ENCODE measurements at regions not wholly inside any gene's neighbourhood (a gene's known extent, or its start where the extent isn't known, plus 50 kb on each side); places are given as distances from the start of the nearest gene placed in this dataset.

- H3K4me3 Mint-ChIP-seq, result no peak overlapping the region
- TF ChIP-seq EZH2 (IDR thresholded peaks at IDR 0.05; ENCODE audit: borderline replicate concordance, insufficient read depth, low read depth, low read length, poor library complexity, severe bottlenecking), result no peak
- no peak for TF ChIP-seq CTCF (IDR thresholded peaks at IDR 0.05)
- ChIA-PET CTCF (no interaction called here), POLR2A (no interaction called here)
- Histone ChIP-seq H3K9me3 (ENCODE audit: control extremely low read depth in 1 of 3, control insufficient read depth in 2 of 3, insufficient read depth in 1 of 3, low read length in 2 of 3) (no peaks in the 10 kb centered on the region), H3K4me2 (replicated peaks; ENCODE audit: low read depth, low read length, poor library complexity, severe bottlenecking) (no peak overlapping the region), H3K9ac (ENCODE audit: low read length) (no peak overlapping the region), H3K4me1 (ENCODE audit: control insufficient read depth in 2 of 2, insufficient read depth in 2 of 2, low read length in 2 of 2) (peaks cover 0 to 7% of the 10 kb centered on the region in 2 donors), H3K27me3 (replicated peaks in 1 of 4; ENCODE audit: control extremely low read depth in 1 of 4, control insufficient read depth in 3 of 4, insufficient read depth in 4 of 4, low read length in 3 of 4) (no peaks in the 10 kb centered on the region), H3K27ac (ENCODE audit: low read length in 2 of 2) (no peak overlapping the region), H3K79me2 (ENCODE audit: control insufficient read depth, insufficient read depth, low read length) (no peaks in the 10 kb centered on the region), H3K4me3 (ENCODE audit: control extremely low read depth in 1 of 5, extremely low read depth in 1 of 5, insufficient read depth in 1 of 5, low read depth in 2 of 5, low read length in 4 of 5) (no peak overlapping the region), H4K20me1 (ENCODE audit: control insufficient read depth, insufficient read depth, low read length, poor library complexity, severe bottlenecking) (no peaks in the 10 kb centered on the region), H3K36me3 (replicated peaks in 1 of 2; ENCODE audit: control extremely low read depth in 1 of 2, control insufficient read depth in 1 of 2, extremely low read depth in 1 of 2, insufficient read depth in 2 of 2, low read length in 1 of 2) (no peaks in the 10 kb centered on the region), H2AFZ (ENCODE audit: insufficient read depth, low read depth, low read length, poor library complexity, severe bottlenecking) (no peak overlapping the region)
- intact Hi-C loops (cut with micrococcal nuclease), result no loop called here
- no peak overlapping the region for H3K27ac Mint-ChIP-seq
- H3K9me3 Mint-ChIP-seq (ENCODE audit: insufficient read depth), result no peaks in the 10 kb centered on the region
- 95% methylated on average over 3 of the region's 4 CpGs for whole genome bisulfite sequencing (ENCODE audit: insufficient coverage)
- ATAC-seq (ENCODE audit: low read depth) (no peak), DNase-seq (no peak)
- peaks cover 3% of the 10 kb centered on the region for H3K4me1 Mint-ChIP-seq
- H3K27me3 Mint-ChIP-seq, result peaks cover 3% of the 10 kb centered on the region
Observed at GRCh38 chr2:65564299-65564698, 131.9 kb upstream of the SPRED2 start.

GRCh38 chr2:65562890-65563289 lies 130.5 kb upstream of the SPRED2 start:
- no peaks in the 10 kb centered on the region for H4K20me1 ChIP-seq (ENCODE audit: control insufficient read depth, insufficient read depth, low read length, poor library complexity, severe bottlenecking)
- CTCF ChIA-PET, result interaction anchor here (1.2 kb wide), 1 partner anchor 9 kb away, joined by 3 read pairs; no protein-coding TSS in a partner anchor
- TF ChIP-seq EZH2 (IDR thresholded peaks at IDR 0.05; ENCODE audit: borderline replicate concordance, insufficient read depth, low read depth, low read length, poor library complexity, severe bottlenecking) (no peak), CTCF (IDR thresholded peaks at IDR 0.05) (no peak)
- intact Hi-C loops (cut with micrococcal nuclease), result no loop called here
- H3K4me1 ChIP-seq (ENCODE audit: control insufficient read depth in 2 of 2, insufficient read depth in 2 of 2, low read length in 2 of 2), result peaks cover 0 to 7% of the 10 kb centered on the region in 2 donors
- no peaks in the 10 kb centered on the region for H3K79me2 ChIP-seq (ENCODE audit: control insufficient read depth, insufficient read depth, low read length)
- Mint-ChIP-seq H3K4me1 (peaks cover 3% of the 10 kb centered on the region), H3K4me3 (no peak overlapping the region), H3K27me3 (peaks cover 6% of the 10 kb centered on the region), H3K27ac (no peak overlapping the region), H3K9me3 (ENCODE audit: insufficient read depth) (no peaks in the 10 kb centered on the region)
- H3K9me3 ChIP-seq (ENCODE audit: control extremely low read depth in 1 of 3, control insufficient read depth in 2 of 3, insufficient read depth in 1 of 3, low read length in 2 of 3), result no peaks in the 10 kb centered on the region
- H3K9ac ChIP-seq (ENCODE audit: low read length), result no peak overlapping the region
- WGBS (ENCODE audit: insufficient coverage), result 75% methylated on average over 2 of the region's 3 CpGs
- no peak overlapping the region for H3K4me2 ChIP-seq (replicated peaks; ENCODE audit: low read depth, low read length, poor library complexity, severe bottlenecking)
- no peak overlapping the region for H3K27ac ChIP-seq (ENCODE audit: low read length in 2 of 2)
- ATAC-seq (ENCODE audit: low read depth) (no peak), DNase-seq (no peak)
- H3K36me3 ChIP-seq (replicated peaks in 1 of 2; ENCODE audit: control extremely low read depth in 1 of 2, control insufficient read depth in 1 of 2, extremely low read depth in 1 of 2, insufficient read depth in 2 of 2, low read length in 1 of 2), result no peaks in the 10 kb centered on the region
- no peak overlapping the region for H3K4me3 ChIP-seq (ENCODE audit: control extremely low read depth in 1 of 5, extremely low read depth in 1 of 5, insufficient read depth in 1 of 5, low read depth in 2 of 5, low read length in 4 of 5)
- no peaks in the 10 kb centered on the region for H3K27me3 ChIP-seq (replicated peaks in 1 of 4; ENCODE audit: control extremely low read depth in 1 of 4, control insufficient read depth in 3 of 4, insufficient read depth in 4 of 4, low read length in 3 of 4)
- POLR2A ChIA-PET, result no interaction called here
- H2AFZ ChIP-seq (ENCODE audit: insufficient read depth, low read depth, low read length, poor library complexity, severe bottlenecking), result no peak overlapping the region

Data from B cell (primary cell).